GM18868 (cell line): ENCODE measurements at regions not wholly inside any gene's neighbourhood (a gene's known extent, or its start where the extent isn't known, plus 50 kb on each side); places are given as distances from the start of the nearest gene placed in this dataset.

Experiments used
- ATAC-seq: cut with Tn5 transposase; IDR thresholded peaks from one replicate; pipeline ENCODE4 v1.9.1; 2021; ENCODE audit warnings: mild to moderate bottlenecking, moderate library complexity; ENCODE audit not compliant: unreplicated experiment

GRCh38 chr6:77979204-77979603 lies 326.4 kb downstream of the MEI4 start:
- ATAC-seq, result no peak

- peak; percentile 90 for ATAC-seq
Observed at GRCh38 chr6:77986380-77987034, 333.7 kb downstream of the MEI4 start.

GRCh38 chr6:77987035-77987384 lies 334.2 kb downstream of the MEI4 start:
- ATAC-seq, result peak; percentile 18

GRCh38 chr6:78010130-78010529 lies 357.3 kb downstream of the MEI4 start:
- no peak for ATAC-seq

- ATAC-seq, result no peak
Observed at GRCh38 chr6:78020586-78020985, 367.7 kb downstream of the MEI4 start.

- ATAC-seq, result no peak
Observed at GRCh38 chr6:78025502-78025901, 372.7 kb downstream of the MEI4 start.

- no peak for ATAC-seq
Observed at GRCh38 chr6:78031228-78031627, 378.4 kb downstream of the MEI4 start.

- no peak for ATAC-seq
Observed at GRCh38 chr6:78059171-78059570, 406.3 kb downstream of the MEI4 start.

- no peak for ATAC-seq
Observed at GRCh38 chr6:78062993-78063392, 410.2 kb downstream of the MEI4 start.

- ATAC-seq, result no peak
Observed at GRCh38 chr6:78076371-78076770, 423.5 kb downstream of the MEI4 start.

- ATAC-seq, result no peak
Observed at GRCh38 chr6:78089531-78089930, 436.7 kb downstream of the MEI4 start.

GRCh38 chr6:78093906-78094305 lies 441.1 kb downstream of the MEI4 start:
- no peak for ATAC-seq

GRCh38 chr6:78101387-78101786 lies 448.5 kb downstream of the MEI4 start:
- no peak for ATAC-seq

- ATAC-seq, result no peak
Observed at GRCh38 chr6:78110641-78111040, 457.8 kb downstream of the MEI4 start.

GRCh38 chr6:78117966-78118365 lies 465.1 kb downstream of the MEI4 start:
- ATAC-seq, result no peak

GRCh38 chr6:78131521-78131920 lies 478.7 kb downstream of the MEI4 start:
- no peak for ATAC-seq

- ATAC-seq, result no peak
Observed at GRCh38 chr6:78132671-78133410, 480.0 kb downstream of the MEI4 start.

- no peak for ATAC-seq
Observed at GRCh38 chr6:78150425-78150824, 497.6 kb downstream of the MEI4 start.

GRCh38 chr6:78153976-78154375 lies 501.1 kb downstream of the MEI4 start:
- ATAC-seq, result no peak

GRCh38 chr6:78157606-78158005 lies 504.8 kb downstream of the MEI4 start:
- ATAC-seq, result no peak

- ATAC-seq, result no peak
Observed at GRCh38 chr6:78188891-78189290, 536.1 kb downstream of the MEI4 start.

GRCh38 chr6:78192057-78192456 lies 539.2 kb downstream of the MEI4 start:
- ATAC-seq, result no peak

GRCh38 chr6:78199044-78199443 lies 546.2 kb downstream of the MEI4 start:
- ATAC-seq, result no peak
